Fibroblast of lung (primary cell): ENCODE measurements at regions not wholly inside any gene's neighbourhood (a gene's known extent, or its start where the extent isn't known, plus 50 kb on each side); places are given as distances from the start of the nearest gene placed in this dataset.

ENCODE experiments used
- DNase-seq, 2 donors: peaks; one replicate each; pipeline versions ENCODE4 v3.0.0 to v3.0.0-alpha.2; 2010; ENCODE audit warnings: low read depth in 2 of 2
- H2AFZ ChIP-seq: 2 replicates; pipeline ENCODE4 v1.5.1; 2012; ENCODE audit warnings: low read length, control low read depth, inconsistent platforms
- H3K27ac ChIP-seq: 2 replicates; pipeline ENCODE4 v1.5.1; 2011; ENCODE audit warnings: low read length, control low read depth; ENCODE audit not compliant: insufficient read depth
- H3K27me3 ChIP-seq: 2 replicates; pipeline ENCODE4 v1.5.1; 2011; ENCODE audit warnings: mild to moderate bottlenecking, low read length; ENCODE audit not compliant: control insufficient read depth, insufficient read depth
- H3K36me3 ChIP-seq: 2 replicates; pipeline ENCODE4 v1.5.1; 2011; ENCODE audit warnings: low read length; ENCODE audit not compliant: control insufficient read depth, insufficient read depth
- H3K4me1 ChIP-seq: 2 replicates; pipeline ENCODE4 v1.5.1; 2011; ENCODE audit warnings: low read length; ENCODE audit not compliant: control insufficient read depth, insufficient read depth; ENCODE audit errors: extremely low read depth
- H3K4me2 ChIP-seq: 2 replicates; pipeline ENCODE4 v1.5.1; 2011; ENCODE audit warnings: low read length, control low read depth; ENCODE audit not compliant: insufficient read depth; ENCODE audit errors: extremely low read depth
- H3K4me3 ChIP-seq, 4 experiments: fragments of 200-600 bp in 1 of 4; sonication (generic) in 1 of 4; replicated peaks in 1 of 4; 2 replicates each; pipeline ENCODE4 v1.5.1; 2011 to 2016; ENCODE audit warnings: low read length in 4 of 4, low read depth in 3 of 4, mild to moderate bottlenecking in 3 of 4, control low read depth in 2 of 4, inconsistent platforms in 1 of 4, mixed read lengths in 1 of 4; ENCODE audit not compliant: insufficient read depth in 1 of 4; ENCODE audit errors: control extremely low read depth in 1 of 4
- H3K79me2 ChIP-seq: 2 replicates; pipeline ENCODE4 v1.5.1; 2012; ENCODE audit warnings: mild to moderate bottlenecking, low read length, inconsistent platforms; ENCODE audit not compliant: control insufficient read depth, insufficient read depth
- H3K9ac ChIP-seq: 2 replicates; pipeline ENCODE4 v1.5.1; 2011; ENCODE audit warnings: mild to moderate bottlenecking, low read length, control low read depth; ENCODE audit not compliant: insufficient read depth
- H3K9me3 ChIP-seq: 2 replicates; pipeline ENCODE4 v1.5.1; 2012; ENCODE audit warnings: low read depth, low read length; ENCODE audit not compliant: control insufficient read depth, insufficient read depth
- H4K20me1 ChIP-seq: 2 replicates; pipeline ENCODE4 v1.5.1; 2011; ENCODE audit warnings: low read length; ENCODE audit not compliant: control insufficient read depth, insufficient read depth; ENCODE audit errors: extremely low read depth
- EZH2 ChIP-seq: IDR thresholded peaks from 2 replicates; pipeline ENCODE4 v1.5.1; 2012; ENCODE audit warnings: low read length, control low read depth, mild to moderate bottlenecking; ENCODE audit errors: missing control alignments
- TF ChIP-seq, protein P1 (sequence below), 2 donors: IDR thresholded peaks in 1 of 2; conservative IDR thresholded peaks in 1 of 2; 1 replicate in 1 of 2; 2 replicates in 1 of 2; pipeline ENCODE4 v1.5.1; 2011 to 2012; ENCODE audit warnings: low read length in 2 of 2, control low read depth in 1 of 2, inconsistent platforms in 1 of 2, low read depth in 1 of 2, mild to moderate bottlenecking in 1 of 2

DNA sequence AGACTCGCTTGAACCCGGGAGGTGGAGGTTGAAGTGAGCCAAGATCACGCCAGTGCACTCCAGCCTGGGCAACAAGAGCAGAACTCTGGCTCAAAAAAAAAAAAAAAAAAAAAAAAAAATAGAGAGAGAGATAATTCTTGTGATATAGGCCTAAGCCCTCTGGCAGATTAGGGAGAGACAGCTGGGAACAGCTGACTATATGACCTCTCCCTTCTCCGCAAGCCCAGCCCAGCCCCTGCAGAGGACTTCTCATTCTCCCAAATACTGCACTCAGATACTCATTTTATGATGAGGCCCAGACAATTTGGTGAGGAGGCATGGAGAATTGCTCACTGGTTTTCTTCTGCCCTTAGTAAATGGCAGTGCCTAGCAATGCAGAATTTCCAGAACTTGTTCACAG is 262.0 kb downstream of the HAUS1 start:
- Histone ChIP-seq H2AFZ (no peak overlapping the region), H3K9ac (no peak overlapping the region), H3K4me1 (no peaks in the 10 kb centered on the region), H3K4me3 (no peak overlapping the region), H3K79me2 (no peaks in the 10 kb centered on the region), H3K27ac (no peak overlapping the region), H4K20me1 (no peaks in the 10 kb centered on the region), H3K36me3 (no peaks in the 10 kb centered on the region), H3K9me3 (no peaks in the 10 kb centered on the region), H3K4me2 (no peak overlapping the region), H3K27me3 (no peaks in the 10 kb centered on the region)
- no peak for DNase-seq
- no peak for TF ChIP-seq EZH2
- TF ChIP-seq, protein P1, sequence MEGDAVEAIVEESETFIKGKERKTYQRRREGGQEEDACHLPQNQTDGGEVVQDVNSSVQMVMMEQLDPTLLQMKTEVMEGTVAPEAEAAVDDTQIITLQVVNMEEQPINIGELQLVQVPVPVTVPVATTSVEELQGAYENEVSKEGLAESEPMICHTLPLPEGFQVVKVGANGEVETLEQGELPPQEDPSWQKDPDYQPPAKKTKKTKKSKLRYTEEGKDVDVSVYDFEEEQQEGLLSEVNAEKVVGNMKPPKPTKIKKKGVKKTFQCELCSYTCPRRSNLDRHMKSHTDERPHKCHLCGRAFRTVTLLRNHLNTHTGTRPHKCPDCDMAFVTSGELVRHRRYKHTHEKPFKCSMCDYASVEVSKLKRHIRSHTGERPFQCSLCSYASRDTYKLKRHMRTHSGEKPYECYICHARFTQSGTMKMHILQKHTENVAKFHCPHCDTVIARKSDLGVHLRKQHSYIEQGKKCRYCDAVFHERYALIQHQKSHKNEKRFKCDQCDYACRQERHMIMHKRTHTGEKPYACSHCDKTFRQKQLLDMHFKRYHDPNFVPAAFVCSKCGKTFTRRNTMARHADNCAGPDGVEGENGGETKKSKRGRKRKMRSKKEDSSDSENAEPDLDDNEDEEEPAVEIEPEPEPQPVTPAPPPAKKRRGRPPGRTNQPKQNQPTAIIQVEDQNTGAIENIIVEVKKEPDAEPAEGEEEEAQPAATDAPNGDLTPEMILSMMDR (conservative IDR thresholded peaks at IDR 0.05 in 1 of 2, IDR thresholded peaks at IDR 0.05 in 1 of 2; ENCODE audit: low read depth in 1 of 2, low read length in 2 of 2): no peak

DNA sequence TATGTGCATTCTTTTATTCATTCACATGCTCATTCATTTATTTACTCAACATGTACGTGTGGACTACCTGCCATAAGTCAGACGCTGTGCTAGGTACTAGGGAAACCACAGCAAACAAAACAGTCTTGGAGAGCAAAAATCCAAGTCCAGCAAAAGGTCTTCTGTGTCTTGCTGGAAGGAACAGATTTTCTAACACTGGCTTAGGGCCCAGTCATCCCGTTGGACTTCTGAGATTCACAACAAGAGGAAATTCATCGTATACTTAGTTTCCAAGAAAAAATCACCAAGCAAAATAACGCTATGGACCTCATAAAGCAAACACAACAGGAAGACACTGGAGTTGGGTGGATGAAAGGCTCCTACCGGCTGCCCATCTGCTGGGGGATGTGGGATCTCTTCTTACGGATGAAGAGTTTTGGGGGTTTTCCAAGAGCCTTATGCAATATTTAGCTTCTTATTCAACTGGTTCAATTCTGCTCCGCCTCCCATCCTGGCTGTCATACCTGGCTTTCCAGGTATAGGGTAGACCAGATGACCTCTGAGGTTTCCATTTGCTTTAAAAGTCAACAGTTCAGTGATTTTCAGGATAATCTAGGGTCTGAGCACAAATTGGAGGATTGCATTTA is 262.7 kb downstream of the HAUS1 start:
- no peak for TF ChIP-seq EZH2
- TF ChIP-seq, protein P1 (conservative IDR thresholded peaks at IDR 0.05 in 1 of 2, IDR thresholded peaks at IDR 0.05 in 1 of 2; ENCODE audit: low read depth in 1 of 2, low read length in 2 of 2): no peak

DNA sequence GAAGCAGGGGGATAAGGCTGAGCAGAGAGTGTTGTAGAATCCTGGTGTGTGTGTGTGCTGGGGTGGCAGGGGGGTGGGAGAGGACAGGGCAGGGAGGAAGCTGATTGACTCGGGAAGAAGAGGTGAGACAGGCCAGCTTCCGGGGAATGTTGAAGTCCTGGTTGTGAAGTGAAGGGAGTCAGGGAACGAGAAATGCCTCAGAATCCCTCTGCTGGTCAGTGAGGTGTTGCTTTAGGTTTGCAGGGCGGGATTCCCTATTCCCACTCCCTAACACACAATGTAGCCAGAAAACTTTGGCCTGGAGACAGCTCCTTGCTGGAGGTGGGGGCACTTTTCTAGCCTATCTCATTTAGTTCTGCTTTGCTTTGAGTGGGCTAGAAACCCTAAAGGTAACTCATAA is 265.1 kb downstream of the HAUS1 start:
- Histone ChIP-seq H3K27me3 (no peaks in the 10 kb centered on the region), H3K4me1 (no peaks in the 10 kb centered on the region), H4K20me1 (no peaks in the 10 kb centered on the region), H3K79me2 (no peaks in the 10 kb centered on the region), H2AFZ (no peak overlapping the region), H3K9ac (no peak overlapping the region), H3K9me3 (no peaks in the 10 kb centered on the region), H3K4me2 (no peak overlapping the region), H3K36me3 (no peaks in the 10 kb centered on the region), H3K27ac (no peak overlapping the region), H3K4me3 (no peak overlapping the region)
- no peak for TF ChIP-seq EZH2
- TF ChIP-seq, protein P1 (conservative IDR thresholded peaks at IDR 0.05 in 1 of 2, IDR thresholded peaks at IDR 0.05 in 1 of 2; ENCODE audit: low read depth in 1 of 2, low read length in 2 of 2): no peak
- no peak for DNase-seq

More for the DNA sequence above, 262.7 kb downstream of the HAUS1 start:
- no peaks in the 10 kb centered on the region for H3K79me2 ChIP-seq
- H3K27ac ChIP-seq: no peak overlapping the region
- no peak overlapping the region for H3K4me2 ChIP-seq
- H2AFZ ChIP-seq: no peak overlapping the region
- no peaks in the 10 kb centered on the region for H4K20me1 ChIP-seq
- H3K4me3 ChIP-seq: no peak overlapping the region
- no peak for DNase-seq
- no peak overlapping the region for H3K9ac ChIP-seq
- no peaks in the 10 kb centered on the region for H3K9me3 ChIP-seq
- H3K4me1 ChIP-seq: no peaks in the 10 kb centered on the region
- no peaks in the 10 kb centered on the region for H3K36me3 ChIP-seq
- no peaks in the 10 kb centered on the region for H3K27me3 ChIP-seq
